Activated CD8-positive, alpha-beta T cell treated with anti-CD3 and anti-CD28 coated beads for 36 hours (primary cell): ENCODE measurements at regions not wholly inside any gene's neighbourhood (a gene's known extent, or its start where the extent isn't known, plus 50 kb on each side); places are given as distances from the start of the nearest gene placed in this dataset.
"Not testable (repeated sequence)": the region's sequence is repeated elsewhere in the genome, so short reads cannot be mapped to it uniquely, and the experiment has no call there.

Source experiments
- ATAC-seq: fragments of 200-7000 bp; cut with Tn5 transposase; one replicate; pipeline ENCODE4 v1.10.0; 2021; ENCODE audit warnings: mild to moderate bottlenecking, moderate library complexity
- CTCF ChIA-PET: fragments of 350-600 bp; sonication (Branson Sonifier 250); formaldehyde crosslinking; loops from one replicate; lab custom pipeline; 2021; ENCODE audit warnings: antibody characterized with exemption; lab: Charles Lee
- POLR2A ChIA-PET: fragments of 350-600 bp; sonication (Branson Sonifier 250); formaldehyde crosslinking; loops from one replicate; lab custom pipeline; 2021; ENCODE audit warnings: antibody characterized with exemption; lab: Charles Lee
- DNase-seq: peaks from one replicate; pipeline ENCODE4 v3.0.0-alpha.2; 2020
- H3K27ac Mint-ChIP-seq: one replicate; pipeline ENCODE4 v1.8.0; 2021; ENCODE audit warnings: mild to moderate bottlenecking, mixed read lengths
- H3K27me3 Mint-ChIP-seq: one replicate; pipeline ENCODE4 v1.8.0; 2021; ENCODE audit warnings: mixed read lengths
- H3K36me3 Mint-ChIP-seq: one replicate; pipeline ENCODE4 v1.8.0; 2021; ENCODE audit warnings: low read depth, mixed read lengths
- H3K4me1 Mint-ChIP-seq: one replicate; pipeline ENCODE4 v1.8.0; 2021; ENCODE audit warnings: low read depth, mixed read lengths
- H3K4me3 Mint-ChIP-seq: one replicate; pipeline ENCODE4 v1.8.0; 2021; ENCODE audit warnings: mild to moderate bottlenecking, moderate library complexity, mixed read lengths
- H3K9me3 Mint-ChIP-seq: one replicate; pipeline ENCODE4 v1.8.0; 2021; ENCODE audit warnings: mixed read lengths
- intact Hi-C: fragments of 100-400 bp; cut with micrococcal nuclease; formaldehyde crosslinking; loops from one replicate; pipeline ENCODE4 v1.10.0; 2022
- TF ChIP-seq, protein P1 (sequence below): fragments of 200-600 bp; IDR thresholded peaks from one replicate; pipeline ENCODE4 v1.8.0; 2022; ENCODE audit warnings: antibody characterized with exemption, mild to moderate bottlenecking

DNA sequence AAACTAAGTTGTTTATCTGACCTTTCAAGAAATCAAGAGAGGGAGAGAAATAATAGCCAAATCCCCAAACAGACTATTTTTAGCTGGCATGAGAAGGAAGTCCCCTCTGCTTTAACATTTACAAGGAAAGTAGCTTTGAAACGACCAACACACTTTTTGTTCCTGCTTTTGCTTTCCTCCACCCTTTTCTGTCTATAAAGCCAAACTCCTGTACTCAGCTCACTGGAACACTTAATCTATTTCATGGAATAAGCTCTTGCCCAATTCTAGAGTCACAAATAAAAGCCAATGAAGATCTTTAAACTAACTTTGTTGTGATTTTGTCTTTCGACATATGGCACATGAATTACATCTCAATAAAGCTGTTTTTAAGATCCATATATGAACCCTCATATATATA is 86.8 kb upstream of the CCDC71L start:
- Mint-ChIP-seq H3K9me3 (no peaks in the 10 kb centered on the region), H3K4me3 (no peak overlapping the region), H3K36me3 (no peaks in the 10 kb centered on the region), H3K27me3 (peaks cover 1% of the 10 kb centered on the region), H3K27ac (no peak overlapping the region), H3K4me1 (peaks cover 15% of the 10 kb centered on the region)
- intact Hi-C loops, result no loop called here
- DNase-seq (no peak), ATAC-seq (no peak)
- POLR2A ChIA-PET, result interaction anchor here (0.8 kb wide), 1 partner anchor 20 kb away, joined by 3 read pairs; no protein-coding TSS in a partner anchor
- TF ChIP-seq, protein P1, sequence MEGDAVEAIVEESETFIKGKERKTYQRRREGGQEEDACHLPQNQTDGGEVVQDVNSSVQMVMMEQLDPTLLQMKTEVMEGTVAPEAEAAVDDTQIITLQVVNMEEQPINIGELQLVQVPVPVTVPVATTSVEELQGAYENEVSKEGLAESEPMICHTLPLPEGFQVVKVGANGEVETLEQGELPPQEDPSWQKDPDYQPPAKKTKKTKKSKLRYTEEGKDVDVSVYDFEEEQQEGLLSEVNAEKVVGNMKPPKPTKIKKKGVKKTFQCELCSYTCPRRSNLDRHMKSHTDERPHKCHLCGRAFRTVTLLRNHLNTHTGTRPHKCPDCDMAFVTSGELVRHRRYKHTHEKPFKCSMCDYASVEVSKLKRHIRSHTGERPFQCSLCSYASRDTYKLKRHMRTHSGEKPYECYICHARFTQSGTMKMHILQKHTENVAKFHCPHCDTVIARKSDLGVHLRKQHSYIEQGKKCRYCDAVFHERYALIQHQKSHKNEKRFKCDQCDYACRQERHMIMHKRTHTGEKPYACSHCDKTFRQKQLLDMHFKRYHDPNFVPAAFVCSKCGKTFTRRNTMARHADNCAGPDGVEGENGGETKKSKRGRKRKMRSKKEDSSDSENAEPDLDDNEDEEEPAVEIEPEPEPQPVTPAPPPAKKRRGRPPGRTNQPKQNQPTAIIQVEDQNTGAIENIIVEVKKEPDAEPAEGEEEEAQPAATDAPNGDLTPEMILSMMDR, result no peak
- CTCF ChIA-PET, result interaction anchor here (0.7 to 1.7 kb wide), 6 partner anchors 10 to 571 kb away, joined by 3 to 5 read pairs (median 4); partner anchors contain the start of gene CCDC71L

DNA sequence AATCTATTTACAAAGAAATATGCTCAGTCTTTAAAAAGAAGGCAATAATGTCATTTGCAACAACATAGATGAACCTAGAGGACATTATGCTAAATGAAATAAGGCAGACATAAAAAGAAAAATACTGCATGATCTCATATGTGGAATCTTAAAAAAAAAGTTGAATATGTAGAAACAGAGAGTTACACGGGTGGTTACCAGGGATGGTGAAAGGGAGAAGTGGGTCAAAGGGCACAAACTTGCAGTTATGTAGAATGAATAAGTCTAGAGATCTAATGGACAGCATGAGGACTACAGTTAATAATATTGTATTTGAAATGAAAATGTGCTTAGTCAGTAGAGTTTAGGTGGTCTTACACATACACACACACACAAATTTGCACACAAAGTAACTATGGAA is 88.2 kb upstream of the CCDC71L start:
- Mint-ChIP-seq H3K4me1 (peaks cover 15% of the 10 kb centered on the region), H3K27me3 (peaks cover 1% of the 10 kb centered on the region), H3K4me3 (no peak overlapping the region), H3K9me3 (peaks cover 4% of the 10 kb centered on the region), H3K36me3 (no peaks in the 10 kb centered on the region), H3K27ac (no peak overlapping the region)
- TF ChIP-seq, protein P1, result no peak
- ChIA-PET POLR2A (no interaction called here), CTCF (no interaction called here)
- ATAC-seq (no peak), DNase-seq (no peak)
- intact Hi-C loops, result no loop called here

DNA sequence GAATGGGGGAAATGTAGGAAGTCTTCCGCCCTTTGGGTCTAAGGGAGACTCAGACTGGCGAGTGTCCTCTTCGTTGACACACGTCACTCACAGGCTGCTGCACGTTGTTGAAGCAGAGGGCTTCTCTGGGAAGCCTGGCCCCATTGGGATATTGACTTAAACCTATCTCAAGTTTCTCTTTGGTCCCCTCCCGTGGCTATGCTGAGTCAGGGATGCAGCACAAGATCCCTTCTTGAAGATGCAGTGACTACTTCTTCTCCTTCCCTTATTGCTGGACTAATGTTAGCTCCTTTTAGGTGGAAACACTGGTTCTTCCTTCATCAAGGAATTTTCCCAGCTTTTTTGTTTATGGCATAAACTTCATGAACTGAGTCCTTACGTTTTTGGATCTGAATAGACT is 89.8 kb upstream of the CCDC71L start:
- POLR2A ChIA-PET, result no interaction called here
- intact Hi-C loops, result no loop called here
- DNase-seq (no peak), ATAC-seq (no peak)
- TF ChIP-seq, protein P1, result no peak
- Mint-ChIP-seq H3K9me3 (peaks cover 15% of the 10 kb centered on the region), H3K27me3 (no peaks in the 10 kb centered on the region), H3K4me1 (peaks cover 10% of the 10 kb centered on the region), H3K4me3 (no peak overlapping the region), H3K36me3 (no peaks in the 10 kb centered on the region), H3K27ac (no peak overlapping the region)
- CTCF ChIA-PET, result no interaction called here

DNA sequence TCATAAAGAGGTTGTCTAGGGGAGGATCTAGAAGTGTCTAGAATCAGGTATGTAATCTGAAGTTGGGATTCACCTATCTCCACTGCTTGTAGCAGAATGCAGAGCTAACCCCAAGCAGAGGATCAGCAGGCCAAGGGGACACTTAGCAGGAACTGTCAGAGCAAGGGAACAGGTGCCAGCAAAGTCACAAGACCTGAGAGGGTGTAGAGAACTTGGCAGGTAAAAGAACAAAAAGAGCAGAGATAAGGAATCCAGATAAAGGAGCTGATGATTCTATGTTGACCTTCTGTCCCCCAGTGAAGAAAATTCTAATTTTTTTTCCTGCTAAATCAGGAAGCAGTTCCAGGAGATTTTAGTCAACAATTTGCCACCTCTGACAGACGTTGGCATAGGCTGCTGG is 91.4 kb upstream of the CCDC71L start:
- Mint-ChIP-seq H3K27ac (no peak overlapping the region), H3K9me3 (peaks cover 16% of the 10 kb centered on the region), H3K36me3 (no peaks in the 10 kb centered on the region), H3K4me1 (peaks cover 5% of the 10 kb centered on the region), H3K4me3 (no peak overlapping the region), H3K27me3 (no peaks in the 10 kb centered on the region)
- TF ChIP-seq, protein P1, result no peak
- ATAC-seq, result no peak
- no peak for DNase-seq
- ChIA-PET POLR2A (no interaction called here), CTCF (interaction anchor here (1.5 kb wide), 1 partner anchor 16 kb away, joined by 5 read pairs; no protein-coding TSS in a partner anchor)
- intact Hi-C loops, result no loop called here

DNA sequence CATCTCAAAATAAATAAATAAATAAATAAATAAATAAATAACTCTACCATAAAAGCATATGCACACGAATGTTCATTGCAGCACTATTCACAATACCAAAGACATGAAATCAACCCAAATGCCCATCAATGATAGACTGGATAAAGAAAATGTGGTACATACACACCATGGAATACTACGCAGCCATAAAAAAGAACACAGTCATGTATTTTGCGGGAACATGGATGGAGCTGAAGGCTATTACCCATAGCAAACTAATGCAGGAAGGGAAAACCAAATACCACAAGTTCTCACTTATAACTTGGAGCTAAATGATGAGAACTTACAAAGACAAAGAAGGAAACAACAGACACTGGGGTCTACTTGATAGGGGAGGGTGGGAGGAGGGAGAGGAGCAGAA is 94.1 kb upstream of the CCDC71L start:
- POLR2A ChIA-PET, result interaction anchor here (0.9 to 1.1 kb wide), 2 partner anchors 9 to 46 kb away, joined by 3 to 4 read pairs; no protein-coding TSS in a partner anchor
- ATAC-seq, H3K4me3 Mint-ChIP-seq, H3K36me3 Mint-ChIP-seq, intact Hi-C loops, H3K27me3 Mint-ChIP-seq, DNase-seq, CTCF ChIA-PET, H3K4me1 Mint-ChIP-seq, H3K27ac Mint-ChIP-seq: not testable (repeated sequence)
- H3K9me3 Mint-ChIP-seq, result peaks cover 16% of the 10 kb centered on the region
